ENCODE measurements at regions not wholly inside any gene's neighbourhood (a gene's known extent, or its start where the extent isn't known, plus 50 kb on each side); places are given as distances from the start of the nearest gene placed in this dataset.
"Not testable (repeated sequence)": the region's sequence is repeated elsewhere in the genome, so short reads cannot be mapped to it uniquely, and the experiment has no call there.

GRCh38 chr10:3924344-3924743 lies 139.3 kb upstream of the KLF6 start:
- ATAC-seq (replicated peaks in 1 of 4): no peak
- H3K27ac Mint-ChIP-seq: no peak overlapping the region

DNA sequence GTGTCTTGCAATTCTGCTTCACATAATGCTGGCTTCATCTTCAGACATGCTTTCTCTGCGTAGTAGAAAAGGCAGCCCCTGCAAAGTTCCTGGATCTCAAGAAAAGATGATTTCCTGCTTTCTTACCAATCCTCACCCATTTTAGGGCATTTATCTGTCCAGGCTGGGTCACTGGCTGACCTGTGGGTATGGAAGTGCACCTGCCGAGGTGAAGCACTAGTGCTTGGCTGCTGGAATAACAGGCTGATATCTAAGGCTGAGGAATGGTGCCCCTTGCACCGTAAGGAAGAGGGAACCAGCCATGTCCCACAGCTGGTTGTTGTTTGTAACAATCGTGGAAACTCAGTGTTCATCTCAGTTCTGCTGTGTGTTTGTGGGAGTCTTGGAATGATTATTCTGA lies 138.0 kb upstream of the KLF6 start:
- CTCF ChIA-PET: interaction anchor here in 1 of 2 donors (0.9 kb wide), 1 partner anchor 50 kb away, joined by 4 read pairs; no protein-coding TSS in a partner anchor
- H3K4me1 ChIP-seq (ENCODE audit: control insufficient read depth in 1 of 2, extremely low read depth in 1 of 2, insufficient read depth in 2 of 2, low read length in 2 of 2): no peaks in the 10 kb centered on the region
- Mint-ChIP-seq H3K27ac (no peak overlapping the region), H3K27me3 (no peaks in the 10 kb centered on the region), H3K4me3 (no peak overlapping the region), H3K9me3 (peaks cover 0 to 6% (median 0%) of the 10 kb centered on the region in 3 donors), H3K36me3 (no peaks in the 10 kb centered on the region), H3K4me1 (no peaks in the 10 kb centered on the region)
- no peak overlapping the region for H3K27ac ChIP-seq (ENCODE audit: low read length)
- WGBS (ENCODE audit: insufficient coverage): 63% methylated on average over 3 of the region's 4 CpGs
- DNase-seq: no peak
- POLR2A ChIA-PET: interaction anchor here in 1 of 2 donors (0.7 kb wide), 1 partner anchor 73 kb away, joined by 8 read pairs; no protein-coding TSS in a partner anchor
- ATAC-seq (replicated peaks in 1 of 4): no peak
- H3K4me3 ChIP-seq (ENCODE audit: control insufficient read depth in 1 of 2, extremely low read depth in 1 of 2, low read length in 1 of 2): no peak overlapping the region
- no peaks in the 10 kb centered on the region for H3K27me3 ChIP-seq (replicated peaks in 1 of 2; ENCODE audit: control insufficient read depth in 2 of 2, extremely low read depth in 1 of 2, insufficient read depth in 2 of 2, low read length in 1 of 2)
- H3K9me3 ChIP-seq: no peaks in the 10 kb centered on the region
- no peaks in the 10 kb centered on the region for H3K36me3 ChIP-seq (ENCODE audit: control insufficient read depth in 2 of 2, extremely low read depth in 1 of 2, insufficient read depth in 1 of 2, low read length in 1 of 2)

More at GRCh38 chr10:3924344-3924743, 139.3 kb upstream of the KLF6 start:
- POLR2A ChIA-PET: no interaction called here
- Histone ChIP-seq H3K9me3 (no peaks in the 10 kb centered on the region), H3K4me3 (ENCODE audit: control insufficient read depth in 1 of 2, extremely low read depth in 1 of 2, low read length in 1 of 2) (no peak overlapping the region), H3K27me3 (replicated peaks in 1 of 2; ENCODE audit: control insufficient read depth in 2 of 2, extremely low read depth in 1 of 2, insufficient read depth in 2 of 2, low read length in 1 of 2) (no peaks in the 10 kb centered on the region), H3K36me3 (ENCODE audit: control insufficient read depth in 2 of 2, extremely low read depth in 1 of 2, insufficient read depth in 1 of 2, low read length in 1 of 2) (no peaks in the 10 kb centered on the region), H3K27ac (ENCODE audit: low read length) (no peak overlapping the region), H3K4me1 (ENCODE audit: control insufficient read depth in 1 of 2, extremely low read depth in 1 of 2, insufficient read depth in 2 of 2, low read length in 2 of 2) (no peaks in the 10 kb centered on the region)
- no peaks in the 10 kb centered on the region for H3K9me3 Mint-ChIP-seq
- H3K36me3 Mint-ChIP-seq: no peaks in the 10 kb centered on the region
- H3K27me3 Mint-ChIP-seq: no peaks in the 10 kb centered on the region
- H3K4me3 Mint-ChIP-seq: no peak overlapping the region
- no peaks in the 10 kb centered on the region for H3K4me1 Mint-ChIP-seq
- CTCF ChIA-PET: no interaction called here
- WGBS (ENCODE audit: insufficient coverage): 100% methylated on average over 2 of the region's 5 CpGs
- no peak for DNase-seq

DNA sequence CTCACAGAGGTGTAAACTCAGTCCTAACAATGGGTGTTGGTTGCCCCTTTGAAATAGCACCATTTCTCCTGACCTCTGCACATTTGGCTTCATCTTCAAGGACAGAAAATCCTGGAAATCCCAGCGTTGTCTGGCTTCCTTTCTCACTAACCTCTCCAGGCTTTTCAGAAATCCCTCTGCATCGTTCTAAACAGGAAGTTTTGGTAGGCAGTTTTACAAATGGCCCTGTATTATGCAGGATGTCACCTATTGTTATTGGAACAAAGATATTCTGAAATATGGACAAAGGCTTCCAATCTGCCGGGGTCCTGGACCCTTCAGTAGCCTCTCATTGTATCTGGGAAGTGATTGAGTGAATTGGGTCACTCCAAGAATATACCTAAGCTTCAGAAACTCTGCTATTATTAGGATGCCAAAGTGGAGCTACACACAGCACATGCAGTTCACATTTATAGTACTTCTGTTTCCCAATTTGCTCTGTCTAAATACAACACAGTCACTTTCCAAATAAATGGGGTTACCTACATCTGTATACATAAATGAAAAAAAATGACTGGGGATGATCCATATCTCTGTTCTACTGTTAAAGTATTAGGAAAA lies 134.8 kb upstream of the KLF6 start:
- H3K36me3 Mint-ChIP-seq: no peaks in the 10 kb centered on the region
- no peak overlapping the region for H3K4me3 Mint-ChIP-seq
- H3K27me3 Mint-ChIP-seq: no peaks in the 10 kb centered on the region
- no peak for ATAC-seq (replicated peaks in 1 of 4)
- WGBS (ENCODE audit: insufficient coverage): no CpG with 5 or more reads among the region's 3 CpGs
- DNase-seq: no peak
- H3K27ac Mint-ChIP-seq: no peak overlapping the region
- H3K4me1 Mint-ChIP-seq: no peaks in the 10 kb centered on the region
- Histone ChIP-seq H3K27ac (ENCODE audit: low read length) (no peak overlapping the region), H3K4me1 (ENCODE audit: control insufficient read depth in 1 of 2, extremely low read depth in 1 of 2, insufficient read depth in 2 of 2, low read length in 2 of 2) (no peaks in the 10 kb centered on the region), H3K4me3 (ENCODE audit: control insufficient read depth in 1 of 2, extremely low read depth in 1 of 2, low read length in 1 of 2) (no peak overlapping the region), H3K9me3 (no peaks in the 10 kb centered on the region), H3K36me3 (ENCODE audit: control insufficient read depth in 2 of 2, extremely low read depth in 1 of 2, insufficient read depth in 1 of 2, low read length in 1 of 2) (no peaks in the 10 kb centered on the region), H3K27me3 (replicated peaks in 1 of 2; ENCODE audit: control insufficient read depth in 2 of 2, extremely low read depth in 1 of 2, insufficient read depth in 2 of 2, low read length in 1 of 2) (no peaks in the 10 kb centered on the region)
- peaks cover 0 to 7% (median 0%) of the 10 kb centered on the region in 3 donors for H3K9me3 Mint-ChIP-seq
- POLR2A ChIA-PET: no interaction called here
- CTCF ChIA-PET: no interaction called here

GRCh38 chr10:3917392-3917791 lies 132.4 kb upstream of the KLF6 start:
- POLR2A ChIA-PET; H3K4me3 ChIP-seq (ENCODE audit: control insufficient read depth in 1 of 2, extremely low read depth in 1 of 2, low read length in 1 of 2); CTCF ChIA-PET; H3K9me3 ChIP-seq; H3K36me3 Mint-ChIP-seq; H3K27me3 Mint-ChIP-seq; H3K4me3 Mint-ChIP-seq; H3K27me3 ChIP-seq (replicated peaks in 1 of 2; ENCODE audit: control insufficient read depth in 2 of 2, extremely low read depth in 1 of 2, insufficient read depth in 2 of 2, low read length in 1 of 2); H3K4me1 ChIP-seq (ENCODE audit: control insufficient read depth in 1 of 2, extremely low read depth in 1 of 2, insufficient read depth in 2 of 2, low read length in 2 of 2); H3K9me3 Mint-ChIP-seq; H3K36me3 ChIP-seq (ENCODE audit: control insufficient read depth in 2 of 2, extremely low read depth in 1 of 2, insufficient read depth in 1 of 2, low read length in 1 of 2); H3K27ac ChIP-seq (ENCODE audit: low read length); ATAC-seq (replicated peaks in 1 of 4); H3K4me1 Mint-ChIP-seq; DNase-seq; H3K27ac Mint-ChIP-seq: not testable (repeated sequence)
- WGBS (ENCODE audit: insufficient coverage): no CpG with 5 or more reads among the region's 6 CpGs

- DNase-seq: no peak
- ChIA-PET CTCF (no interaction called here), POLR2A (no interaction called here)
- H3K9me3 Mint-ChIP-seq: peaks cover 0 to 7% (median 0%) of the 10 kb centered on the region in 3 donors
- Histone ChIP-seq H3K27ac (ENCODE audit: low read length) (no peak overlapping the region), H3K36me3 (ENCODE audit: control insufficient read depth in 2 of 2, extremely low read depth in 1 of 2, insufficient read depth in 1 of 2, low read length in 1 of 2) (no peaks in the 10 kb centered on the region), H3K4me1 (ENCODE audit: control insufficient read depth in 1 of 2, extremely low read depth in 1 of 2, insufficient read depth in 2 of 2, low read length in 2 of 2) (no peaks in the 10 kb centered on the region), H3K4me3 (ENCODE audit: control insufficient read depth in 1 of 2, extremely low read depth in 1 of 2, low read length in 1 of 2) (no peak overlapping the region), H3K27me3 (replicated peaks in 1 of 2; ENCODE audit: control insufficient read depth in 2 of 2, extremely low read depth in 1 of 2, insufficient read depth in 2 of 2, low read length in 1 of 2) (no peaks in the 10 kb centered on the region), H3K9me3 (no peaks in the 10 kb centered on the region)
- H3K4me1 Mint-ChIP-seq: no peaks in the 10 kb centered on the region
- no peak overlapping the region for H3K27ac Mint-ChIP-seq
- H3K27me3 Mint-ChIP-seq: no peaks in the 10 kb centered on the region
- H3K36me3 Mint-ChIP-seq: no peaks in the 10 kb centered on the region
- H3K4me3 Mint-ChIP-seq: no peak overlapping the region
- 94% methylated on average over 4 of the region's 5 CpGs for WGBS (ENCODE audit: insufficient coverage)
- ATAC-seq (replicated peaks in 1 of 4): no peak
Observed at GRCh38 chr10:3914733-3915132, 129.7 kb upstream of the KLF6 start.

DNA sequence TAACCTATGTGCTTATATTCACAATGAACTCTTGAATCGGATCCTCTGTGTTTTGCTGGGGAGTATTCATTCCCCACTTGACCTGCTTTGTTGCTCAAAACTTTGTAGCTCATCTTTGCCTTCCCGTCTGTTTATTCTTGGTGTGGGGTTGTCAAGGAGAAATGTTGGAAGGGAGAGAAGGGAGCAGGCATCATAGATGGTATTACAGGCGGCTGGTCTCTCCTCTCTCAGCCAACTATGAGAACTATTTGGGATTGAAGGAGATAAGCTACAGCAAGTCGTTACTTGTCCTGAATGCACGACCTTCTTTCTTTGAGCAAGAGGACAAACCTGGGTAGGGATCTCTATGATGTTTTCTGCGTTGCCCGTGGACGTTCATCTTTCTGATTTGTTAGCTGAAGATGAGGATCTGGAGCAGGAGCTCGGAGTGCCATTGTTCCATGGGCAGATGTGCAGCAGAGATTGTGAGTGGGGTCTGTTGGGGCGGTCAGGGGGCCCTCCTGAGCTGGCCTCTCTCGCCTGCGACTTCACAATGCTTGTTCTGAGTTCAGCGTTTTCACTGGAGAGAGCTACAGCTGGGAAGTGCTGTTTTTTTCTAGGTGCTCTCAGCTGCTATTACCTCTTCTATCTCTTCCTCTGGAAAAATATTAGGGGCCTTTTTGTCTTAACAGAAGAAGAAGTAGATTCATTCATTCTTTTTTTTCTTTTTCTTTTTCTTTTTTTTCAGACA lies 126.9 kb upstream of the KLF6 start:
- no peaks in the 10 kb centered on the region for H3K4me1 ChIP-seq (ENCODE audit: control insufficient read depth in 1 of 2, extremely low read depth in 1 of 2, insufficient read depth in 2 of 2, low read length in 2 of 2)
- no peaks in the 10 kb centered on the region for H3K27me3 ChIP-seq (replicated peaks in 1 of 2; ENCODE audit: control insufficient read depth in 2 of 2, extremely low read depth in 1 of 2, insufficient read depth in 2 of 2, low read length in 1 of 2)
- H3K4me3 Mint-ChIP-seq: no peak overlapping the region
- H3K27ac Mint-ChIP-seq: no peak overlapping the region
- ATAC-seq (replicated peaks in 1 of 4) (no peak), DNase-seq (no peak)
- H3K4me1 Mint-ChIP-seq: no peaks in the 10 kb centered on the region
- no peaks in the 10 kb centered on the region for H3K9me3 Mint-ChIP-seq
- ChIA-PET POLR2A (no interaction called here), CTCF (no interaction called here)
- no peaks in the 10 kb centered on the region for H3K27me3 Mint-ChIP-seq
- no peaks in the 10 kb centered on the region for H3K9me3 ChIP-seq
- no peak overlapping the region for H3K4me3 ChIP-seq (ENCODE audit: control insufficient read depth in 1 of 2, extremely low read depth in 1 of 2, low read length in 1 of 2)
- H3K27ac ChIP-seq (ENCODE audit: low read length): no peak overlapping the region
- H3K36me3 ChIP-seq (ENCODE audit: control insufficient read depth in 2 of 2, extremely low read depth in 1 of 2, insufficient read depth in 1 of 2, low read length in 1 of 2): no peaks in the 10 kb centered on the region
- 98% methylated on average over 6 of the region's 13 CpGs for WGBS (ENCODE audit: insufficient coverage)
- H3K36me3 Mint-ChIP-seq: no peaks in the 10 kb centered on the region
